ENCODE measurements at regions not wholly inside any gene's neighbourhood (a gene's known extent, or its start where the extent isn't known, plus 50 kb on each side); places are given as distances from the start of the nearest gene placed in this dataset.

DNA sequence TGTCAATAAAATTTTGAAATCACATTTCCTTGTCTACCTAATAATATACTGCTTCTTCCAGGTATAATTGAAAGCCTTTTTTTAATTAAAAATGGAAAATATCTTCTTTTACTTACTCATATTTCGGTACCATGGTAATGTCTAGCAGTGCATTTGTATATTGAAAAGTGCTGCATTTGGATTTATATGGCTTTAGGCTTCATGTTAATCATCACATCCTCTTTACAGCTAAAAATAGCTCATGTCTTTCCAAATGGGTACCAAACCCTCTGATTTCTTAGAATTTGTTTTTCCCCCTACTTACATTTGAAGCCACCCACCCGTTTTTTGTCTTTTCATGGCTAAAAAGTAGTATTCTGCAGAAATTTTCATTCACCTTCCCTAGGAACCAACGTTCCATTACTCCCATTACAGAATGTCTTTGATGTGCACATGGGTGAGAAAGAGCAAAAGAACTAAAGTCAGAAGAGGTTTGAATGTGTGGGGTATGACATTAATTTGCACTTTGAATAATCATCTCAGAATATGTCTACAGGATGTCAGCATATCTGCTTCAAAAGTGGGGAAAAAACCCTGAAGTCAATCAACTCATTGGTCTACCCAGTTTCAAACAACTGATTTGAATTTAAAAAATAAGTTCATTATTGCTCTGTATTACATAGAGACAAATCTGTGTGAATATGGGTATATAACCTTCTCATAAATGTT is 935.9 kb downstream of the GATA3 start:
- H4K20me1 ChIP-seq (replicated peaks; ENCODE audit: control insufficient read depth, extremely low read depth, insufficient read depth, low read length) = no peaks in the 10 kb centered on the region
- H3K9me1 ChIP-seq (replicated peaks; ENCODE audit: control insufficient read depth, extremely low read depth, insufficient read depth, low read length) = no peaks in the 10 kb centered on the region
- no peak overlapping the region for H3K4me2 ChIP-seq (ENCODE audit: insufficient read depth, low read length)
- no peaks in the 10 kb centered on the region for H3K27me3 ChIP-seq (ENCODE audit: control insufficient read depth in 2 of 2, insufficient read depth in 2 of 2, low read length in 2 of 2)
- H3K79me2 ChIP-seq (ENCODE audit: control insufficient read depth, insufficient read depth, low read length) = no peaks in the 10 kb centered on the region
- CTCF ChIA-PET = interaction anchor here (1.1 to 1.5 kb wide), 2 partner anchors 13 to 16 kb away, joined by 3 to 4 read pairs; no protein-coding TSS in a partner anchor
- H3K36me3 ChIP-seq (ENCODE audit: control insufficient read depth in 2 of 2, extremely low read depth in 1 of 2, insufficient read depth in 2 of 2, low read length in 2 of 2) = no peaks in the 10 kb centered on the region
- DNase-seq (ENCODE audit: low read depth, low spot score) (no peak), FAIRE-seq (no peak)
- H3K27ac ChIP-seq (ENCODE audit: insufficient read depth, low read depth, low read length) = no peak overlapping the region
- no peaks in the 10 kb centered on the region for H3K9me3 ChIP-seq (replicated peaks; ENCODE audit: control insufficient read depth, insufficient read depth, low read length)
- POLR2A ChIA-PET = no interaction called here
- H3K4me3 ChIP-seq (replicated peaks in 1 of 3; ENCODE audit: insufficient read depth in 1 of 3, low read depth in 1 of 3, low read length in 3 of 3) = no peak overlapping the region
- H2AFZ ChIP-seq (ENCODE audit: low read depth, low read length) = no peak overlapping the region
- no peaks in the 10 kb centered on the region for H3K4me1 ChIP-seq (ENCODE audit: control insufficient read depth, extremely low read depth, insufficient read depth, low read length)
- TF ChIP-seq JUN (IDR thresholded peaks at IDR 0.05; ENCODE audit: borderline replicate concordance, insufficient read depth, insufficient read length, low read depth) (no peak), FOS (IDR thresholded peaks at IDR 0.05; ENCODE audit: borderline replicate concordance, insufficient read depth, low read length) (no peak), POLR2A (IDR thresholded peaks at IDR 0.05; ENCODE audit: low read depth, low read length) (no peak), POLR2AphosphoS5 (IDR thresholded peaks at IDR 0.05; ENCODE audit: insufficient read depth, low read depth, low read length) (no peak), GATA2 (IDR thresholded peaks at IDR 0.05; ENCODE audit: insufficient read depth, insufficient read length, low read depth, low read length) (no peak), MYC (IDR thresholded peaks at IDR 0.05; ENCODE audit: low read depth, low read length) (no peak), EZH2 (IDR thresholded peaks at IDR 0.05; ENCODE audit: borderline replicate concordance, low read depth, low read length, severe bottlenecking) (no peak)
- TF ChIP-seq, protein P1, sequence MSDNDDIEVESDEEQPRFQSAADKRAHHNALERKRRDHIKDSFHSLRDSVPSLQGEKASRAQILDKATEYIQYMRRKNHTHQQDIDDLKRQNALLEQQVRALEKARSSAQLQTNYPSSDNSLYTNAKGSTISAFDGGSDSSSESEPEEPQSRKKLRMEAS (IDR thresholded peaks at IDR 0.05; ENCODE audit: insufficient read depth, insufficient read length) = no peak
- TF ChIP-seq, protein P2, sequence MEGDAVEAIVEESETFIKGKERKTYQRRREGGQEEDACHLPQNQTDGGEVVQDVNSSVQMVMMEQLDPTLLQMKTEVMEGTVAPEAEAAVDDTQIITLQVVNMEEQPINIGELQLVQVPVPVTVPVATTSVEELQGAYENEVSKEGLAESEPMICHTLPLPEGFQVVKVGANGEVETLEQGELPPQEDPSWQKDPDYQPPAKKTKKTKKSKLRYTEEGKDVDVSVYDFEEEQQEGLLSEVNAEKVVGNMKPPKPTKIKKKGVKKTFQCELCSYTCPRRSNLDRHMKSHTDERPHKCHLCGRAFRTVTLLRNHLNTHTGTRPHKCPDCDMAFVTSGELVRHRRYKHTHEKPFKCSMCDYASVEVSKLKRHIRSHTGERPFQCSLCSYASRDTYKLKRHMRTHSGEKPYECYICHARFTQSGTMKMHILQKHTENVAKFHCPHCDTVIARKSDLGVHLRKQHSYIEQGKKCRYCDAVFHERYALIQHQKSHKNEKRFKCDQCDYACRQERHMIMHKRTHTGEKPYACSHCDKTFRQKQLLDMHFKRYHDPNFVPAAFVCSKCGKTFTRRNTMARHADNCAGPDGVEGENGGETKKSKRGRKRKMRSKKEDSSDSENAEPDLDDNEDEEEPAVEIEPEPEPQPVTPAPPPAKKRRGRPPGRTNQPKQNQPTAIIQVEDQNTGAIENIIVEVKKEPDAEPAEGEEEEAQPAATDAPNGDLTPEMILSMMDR (IDR thresholded peaks at IDR 0.05; ENCODE audit: extremely low read depth in 1 of 2, insufficient read depth in 1 of 2, low read depth in 1 of 2, low read length in 2 of 2) = no peak
- H3K9ac ChIP-seq (replicated peaks; ENCODE audit: extremely low read depth, insufficient read depth, low read length) = no peak overlapping the region
- intact Hi-C loops (cut with micrococcal nuclease) = no loop called here
- dilution Hi-C loops (cut with MboI; ENCODE audit: extremely low pct_ligation_motif_present, low sequenced_read_pairs) = no loop called here
- BruUV-seq (replicated peaks) = no TSS peak

All from endothelial cell of umbilical vein (primary cell).